ENCODE measurements at regions not wholly inside any gene's neighbourhood (a gene's known extent, or its start where the extent isn't known, plus 50 kb on each side); places are given as distances from the start of the nearest gene placed in this dataset.

GRCh38 chr18:14930576-14930975 is 182.6 kb downstream of the ANKRD30B start:
- Histone ChIP-seq H3K9me3 (ENCODE audit: control insufficient read depth, insufficient read depth, low read length) (no peaks in the 10 kb centered on the region), H3K4me1 (ENCODE audit: control insufficient read depth, low read length) (no peaks in the 10 kb centered on the region), H3K4me2 (ENCODE audit: low read length) (no peak overlapping the region), H3K79me2 (ENCODE audit: control insufficient read depth, low read length) (no peaks in the 10 kb centered on the region), H3K4me3 (ENCODE audit: low read length) (no peak overlapping the region), H3K27ac (ENCODE audit: low read depth, low read length) (no peak overlapping the region), H3K27me3 (ENCODE audit: control insufficient read depth, low read length) (no peaks in the 10 kb centered on the region), H3K9me2 (replicated peaks; ENCODE audit: control insufficient read depth, low read length) (no peaks in the 10 kb centered on the region), H3K36me3 (ENCODE audit: control insufficient read depth, low read length) (no peaks in the 10 kb centered on the region), H4K20me1 (ENCODE audit: control insufficient read depth, insufficient read depth, low read depth, low read length) (no peaks in the 10 kb centered on the region), H3F3A (ENCODE audit: control insufficient read depth, insufficient read depth) (no peaks in the 10 kb centered on the region)
- TF ChIP-seq CTCF (IDR thresholded peaks at IDR 0.05; ENCODE audit: low read depth, low read length, poor library complexity, severe bottlenecking) (no peak), EZH2phosphoT487 (IDR thresholded peaks at IDR 0.05; ENCODE audit: borderline replicate concordance, low read length) (no peak)

- no peaks in the 10 kb centered on the region for H3K36me3 ChIP-seq (ENCODE audit: control insufficient read depth, low read length)
- no peaks in the 10 kb centered on the region for H3K79me2 ChIP-seq (ENCODE audit: control insufficient read depth, low read length)
- TF ChIP-seq CTCF (IDR thresholded peaks at IDR 0.05; ENCODE audit: low read depth, low read length, poor library complexity, severe bottlenecking), result no peak
- TF ChIP-seq EZH2phosphoT487 (IDR thresholded peaks at IDR 0.05; ENCODE audit: borderline replicate concordance, low read length), result no peak
- no peak overlapping the region for H3K4me2 ChIP-seq (ENCODE audit: low read length)
- no peak overlapping the region for H3K27ac ChIP-seq (ENCODE audit: low read depth, low read length)
- H3F3A ChIP-seq (ENCODE audit: control insufficient read depth, insufficient read depth), result no peaks in the 10 kb centered on the region
- H3K9me2 ChIP-seq (replicated peaks; ENCODE audit: control insufficient read depth, low read length), result no peaks in the 10 kb centered on the region
- no peaks in the 10 kb centered on the region for H3K9me3 ChIP-seq (ENCODE audit: control insufficient read depth, insufficient read depth, low read length)
- no peaks in the 10 kb centered on the region for H3K4me1 ChIP-seq (ENCODE audit: control insufficient read depth, low read length)
- H3K4me3 ChIP-seq (ENCODE audit: low read length), result no peak overlapping the region
- H4K20me1 ChIP-seq (ENCODE audit: control insufficient read depth, insufficient read depth, low read depth, low read length), result no peaks in the 10 kb centered on the region
- H3K27me3 ChIP-seq (ENCODE audit: control insufficient read depth, low read length), result no peaks in the 10 kb centered on the region
Measured at GRCh38 chr18:14933049-14933851, 185.3 kb downstream of the ANKRD30B start.

- H3K9me3 ChIP-seq (ENCODE audit: control insufficient read depth, insufficient read depth, low read length), result no peaks in the 10 kb centered on the region
- H3K79me2 ChIP-seq (ENCODE audit: control insufficient read depth, low read length), result no peaks in the 10 kb centered on the region
- H4K20me1 ChIP-seq (ENCODE audit: control insufficient read depth, insufficient read depth, low read depth, low read length), result no peaks in the 10 kb centered on the region
- H3K4me3 ChIP-seq (ENCODE audit: low read length), result no peak overlapping the region
- TF ChIP-seq CTCF (IDR thresholded peaks at IDR 0.05; ENCODE audit: low read depth, low read length, poor library complexity, severe bottlenecking) (no peak), EZH2phosphoT487 (IDR thresholded peaks at IDR 0.05; ENCODE audit: borderline replicate concordance, low read length) (no peak)
- no peaks in the 10 kb centered on the region for H3K27me3 ChIP-seq (ENCODE audit: control insufficient read depth, low read length)
- H3K9me2 ChIP-seq (replicated peaks; ENCODE audit: control insufficient read depth, low read length), result no peaks in the 10 kb centered on the region
- no peaks in the 10 kb centered on the region for H3F3A ChIP-seq (ENCODE audit: control insufficient read depth, insufficient read depth)
- H3K27ac ChIP-seq (ENCODE audit: low read depth, low read length), result no peak overlapping the region
- H3K4me1 ChIP-seq (ENCODE audit: control insufficient read depth, low read length), result no peaks in the 10 kb centered on the region
- no peaks in the 10 kb centered on the region for H3K36me3 ChIP-seq (ENCODE audit: control insufficient read depth, low read length)
- no peak overlapping the region for H3K4me2 ChIP-seq (ENCODE audit: low read length)
Measured at GRCh38 chr18:14933964-14934363, 186.0 kb downstream of the ANKRD30B start.

All from DOHH2 (cell line).